Fibroblast of lung (primary cell): ENCODE measurements at regions not wholly inside any gene's neighbourhood (a gene's known extent, or its start where the extent isn't known, plus 50 kb on each side); places are given as distances from the start of the nearest gene placed in this dataset.
A peak's percentile ranks its signal among the peaks of the same experiment; 100 is the strongest.

Experiments
- DNase-seq, 2 donors: peaks; one replicate each; pipeline versions ENCODE4 v3.0.0 to v3.0.0-alpha.2; 2010; ENCODE audit warnings: low read depth in 2 of 2
- H2AFZ ChIP-seq: 2 replicates; pipeline ENCODE4 v1.5.1; 2012; ENCODE audit warnings: low read length, control low read depth, inconsistent platforms
- H3K27ac ChIP-seq: 2 replicates; pipeline ENCODE4 v1.5.1; 2011; ENCODE audit warnings: low read length, control low read depth; ENCODE audit not compliant: insufficient read depth
- H3K27me3 ChIP-seq: 2 replicates; pipeline ENCODE4 v1.5.1; 2011; ENCODE audit warnings: mild to moderate bottlenecking, low read length; ENCODE audit not compliant: control insufficient read depth, insufficient read depth
- H3K36me3 ChIP-seq: 2 replicates; pipeline ENCODE4 v1.5.1; 2011; ENCODE audit warnings: low read length; ENCODE audit not compliant: control insufficient read depth, insufficient read depth
- H3K4me1 ChIP-seq: 2 replicates; pipeline ENCODE4 v1.5.1; 2011; ENCODE audit warnings: low read length; ENCODE audit not compliant: control insufficient read depth, insufficient read depth; ENCODE audit errors: extremely low read depth
- H3K4me2 ChIP-seq: 2 replicates; pipeline ENCODE4 v1.5.1; 2011; ENCODE audit warnings: low read length, control low read depth; ENCODE audit not compliant: insufficient read depth; ENCODE audit errors: extremely low read depth
- H3K4me3 ChIP-seq, 4 experiments: fragments of 200-600 bp in 1 of 4; sonication (generic) in 1 of 4; replicated peaks in 1 of 4; 2 replicates each; pipeline ENCODE4 v1.5.1; 2011 to 2016; ENCODE audit warnings: low read length in 4 of 4, low read depth in 3 of 4, mild to moderate bottlenecking in 3 of 4, control low read depth in 2 of 4, inconsistent platforms in 1 of 4, mixed read lengths in 1 of 4; ENCODE audit not compliant: insufficient read depth in 1 of 4; ENCODE audit errors: control extremely low read depth in 1 of 4
- H3K79me2 ChIP-seq: 2 replicates; pipeline ENCODE4 v1.5.1; 2012; ENCODE audit warnings: mild to moderate bottlenecking, low read length, inconsistent platforms; ENCODE audit not compliant: control insufficient read depth, insufficient read depth
- H3K9ac ChIP-seq: 2 replicates; pipeline ENCODE4 v1.5.1; 2011; ENCODE audit warnings: mild to moderate bottlenecking, low read length, control low read depth; ENCODE audit not compliant: insufficient read depth
- H3K9me3 ChIP-seq: 2 replicates; pipeline ENCODE4 v1.5.1; 2012; ENCODE audit warnings: low read depth, low read length; ENCODE audit not compliant: control insufficient read depth, insufficient read depth
- H4K20me1 ChIP-seq: 2 replicates; pipeline ENCODE4 v1.5.1; 2011; ENCODE audit warnings: low read length; ENCODE audit not compliant: control insufficient read depth, insufficient read depth; ENCODE audit errors: extremely low read depth
- EZH2 ChIP-seq: IDR thresholded peaks from 2 replicates; pipeline ENCODE4 v1.5.1; 2012; ENCODE audit warnings: low read length, control low read depth, mild to moderate bottlenecking; ENCODE audit errors: missing control alignments
- TF ChIP-seq, protein P1 (sequence below), 2 donors: IDR thresholded peaks in 1 of 2; conservative IDR thresholded peaks in 1 of 2; 1 replicate in 1 of 2; 2 replicates in 1 of 2; pipeline ENCODE4 v1.5.1; 2011 to 2012; ENCODE audit warnings: low read length in 2 of 2, control low read depth in 1 of 2, inconsistent platforms in 1 of 2, low read depth in 1 of 2, mild to moderate bottlenecking in 1 of 2

DNA sequence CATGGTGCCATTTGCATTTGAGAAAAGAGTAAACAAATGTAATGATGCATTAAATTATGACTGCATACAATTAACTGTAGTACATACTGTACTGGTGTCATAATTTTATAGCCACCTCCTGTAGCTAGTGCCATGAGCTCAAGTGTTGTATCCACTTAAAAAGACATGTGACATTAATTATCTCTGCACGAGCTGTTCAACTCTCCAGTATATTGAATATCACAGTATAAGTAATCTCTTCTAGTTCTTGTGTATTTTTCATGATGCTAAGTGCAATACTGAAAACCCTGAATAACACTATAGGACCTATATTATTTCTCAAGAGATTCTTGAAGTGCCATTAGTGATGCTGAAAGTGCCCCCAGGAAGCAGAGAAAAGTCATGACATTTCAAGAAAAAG lies 387.3 kb downstream of the PCDH17 start:
- TF ChIP-seq, protein P1, sequence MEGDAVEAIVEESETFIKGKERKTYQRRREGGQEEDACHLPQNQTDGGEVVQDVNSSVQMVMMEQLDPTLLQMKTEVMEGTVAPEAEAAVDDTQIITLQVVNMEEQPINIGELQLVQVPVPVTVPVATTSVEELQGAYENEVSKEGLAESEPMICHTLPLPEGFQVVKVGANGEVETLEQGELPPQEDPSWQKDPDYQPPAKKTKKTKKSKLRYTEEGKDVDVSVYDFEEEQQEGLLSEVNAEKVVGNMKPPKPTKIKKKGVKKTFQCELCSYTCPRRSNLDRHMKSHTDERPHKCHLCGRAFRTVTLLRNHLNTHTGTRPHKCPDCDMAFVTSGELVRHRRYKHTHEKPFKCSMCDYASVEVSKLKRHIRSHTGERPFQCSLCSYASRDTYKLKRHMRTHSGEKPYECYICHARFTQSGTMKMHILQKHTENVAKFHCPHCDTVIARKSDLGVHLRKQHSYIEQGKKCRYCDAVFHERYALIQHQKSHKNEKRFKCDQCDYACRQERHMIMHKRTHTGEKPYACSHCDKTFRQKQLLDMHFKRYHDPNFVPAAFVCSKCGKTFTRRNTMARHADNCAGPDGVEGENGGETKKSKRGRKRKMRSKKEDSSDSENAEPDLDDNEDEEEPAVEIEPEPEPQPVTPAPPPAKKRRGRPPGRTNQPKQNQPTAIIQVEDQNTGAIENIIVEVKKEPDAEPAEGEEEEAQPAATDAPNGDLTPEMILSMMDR (conservative IDR thresholded peaks at IDR 0.05 in 1 of 2, IDR thresholded peaks at IDR 0.05 in 1 of 2; ENCODE audit: low read depth in 1 of 2, low read length in 2 of 2) = no peak
- TF ChIP-seq EZH2 = no peak
- no peak for DNase-seq
- Histone ChIP-seq H3K79me2 (no peaks in the 10 kb centered on the region), H3K4me2 (no peak overlapping the region), H3K4me1 (no peaks in the 10 kb centered on the region), H4K20me1 (no peaks in the 10 kb centered on the region), H3K4me3 (no peak overlapping the region), H3K9me3 (no peaks in the 10 kb centered on the region), H2AFZ (no peak overlapping the region), H3K27ac (no peak overlapping the region), H3K36me3 (no peaks in the 10 kb centered on the region), H3K9ac (no peak overlapping the region), H3K27me3 (no peaks in the 10 kb centered on the region)

DNA sequence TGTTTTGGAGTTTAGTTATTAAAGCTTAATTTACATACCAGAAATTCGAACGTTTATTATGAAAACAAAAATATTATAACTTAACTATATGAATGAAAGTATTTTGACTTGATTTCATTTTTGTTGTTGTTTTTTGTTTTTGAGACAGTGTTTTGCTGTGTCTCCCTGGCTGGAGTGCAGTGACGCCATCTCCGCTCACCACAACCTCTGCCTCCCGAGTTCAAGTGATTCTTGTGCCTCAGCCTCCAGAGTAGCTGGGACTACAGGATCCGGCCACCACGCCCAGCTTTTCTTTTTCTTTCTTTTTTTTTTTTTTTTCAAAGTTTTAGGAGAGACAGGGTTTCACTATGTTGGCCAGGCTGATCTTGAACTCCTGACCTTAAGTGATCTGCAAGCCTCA lies 392.6 kb downstream of the PCDH17 start:
- Histone ChIP-seq H3K27me3 (no peaks in the 10 kb centered on the region), H3K4me2 (no peak overlapping the region), H3K4me3 (no peak overlapping the region), H3K36me3 (no peaks in the 10 kb centered on the region), H2AFZ (no peak overlapping the region), H3K9ac (no peak overlapping the region), H3K27ac (no peak overlapping the region), H3K9me3 (no peaks in the 10 kb centered on the region), H4K20me1 (no peaks in the 10 kb centered on the region), H3K4me1 (no peaks in the 10 kb centered on the region), H3K79me2 (no peaks in the 10 kb centered on the region)
- no peak for TF ChIP-seq EZH2
- TF ChIP-seq, protein P1 (conservative IDR thresholded peaks at IDR 0.05 in 1 of 2, IDR thresholded peaks at IDR 0.05 in 1 of 2; ENCODE audit: low read depth in 1 of 2, low read length in 2 of 2) = no peak
- DNase-seq = no peak

DNA sequence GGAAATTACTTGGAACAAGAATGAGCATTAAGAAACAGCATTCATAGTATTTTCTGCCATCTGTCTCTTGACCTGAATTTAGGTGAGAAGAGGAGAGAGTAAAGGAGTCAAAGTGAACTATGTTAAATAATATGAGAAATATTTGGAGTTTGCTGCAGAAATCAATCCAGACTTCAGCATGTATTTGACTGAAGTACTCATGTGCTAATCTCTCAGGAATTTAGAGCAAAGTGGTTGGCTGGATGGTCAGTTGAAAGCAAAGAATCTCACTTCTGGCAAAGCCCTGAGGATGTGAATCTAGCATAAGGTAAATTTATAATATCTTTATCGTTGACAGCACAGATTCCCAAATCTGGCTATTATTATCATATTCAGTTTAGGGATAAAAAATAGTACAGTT lies 394.3 kb downstream of the PCDH17 start:
- Histone ChIP-seq H3K4me2 (no peak overlapping the region), H3K4me1 (no peaks in the 10 kb centered on the region), H3K9me3 (no peaks in the 10 kb centered on the region), H2AFZ (no peak overlapping the region), H3K27me3 (no peaks in the 10 kb centered on the region), H4K20me1 (no peaks in the 10 kb centered on the region), H3K9ac (no peak overlapping the region), H3K4me3 (no peak overlapping the region), H3K27ac (no peak overlapping the region), H3K36me3 (no peaks in the 10 kb centered on the region), H3K79me2 (no peaks in the 10 kb centered on the region)
- TF ChIP-seq, protein P1 (conservative IDR thresholded peaks at IDR 0.05 in 1 of 2, IDR thresholded peaks at IDR 0.05 in 1 of 2; ENCODE audit: low read depth in 1 of 2, low read length in 2 of 2) = no peak
- no peak for TF ChIP-seq EZH2
- peak in 1 of 2 donors; percentile 57 for DNase-seq
